ENCODE measurements at regions not wholly inside any gene's neighbourhood (a gene's known extent, or its start where the extent isn't known, plus 50 kb on each side); places are given as distances from the start of the nearest gene placed in this dataset.

DNA sequence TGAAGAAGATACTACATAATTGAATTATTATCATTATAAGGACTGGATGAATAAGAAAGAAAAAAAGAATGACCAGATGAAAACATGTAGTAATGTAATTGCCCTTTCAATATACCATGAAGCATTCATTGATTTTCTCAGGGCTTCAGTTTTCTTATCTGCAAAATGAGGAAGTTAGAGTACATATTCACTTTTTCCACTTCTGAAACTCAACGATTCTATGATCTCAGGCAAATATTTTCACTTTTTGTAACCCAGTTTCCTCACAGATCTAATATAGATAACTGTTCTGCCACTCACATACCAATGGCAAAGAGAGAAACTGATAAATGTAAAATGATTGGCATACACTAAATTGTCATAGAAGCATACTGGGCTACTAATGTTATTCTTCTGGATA is 856.6 kb upstream of the KLHL1 start:
- TF ChIP-seq POLR2A (IDR thresholded peaks at IDR 0.05; ENCODE audit: low read length) (no peak), GATA1 (IDR thresholded peaks at IDR 0.05; ENCODE audit: low read depth, low read length) (no peak)

All from erythroblast (primary cell).